Ishikawa (cell line): ENCODE measurements at regions not wholly inside any gene's neighbourhood (a gene's known extent, or its start where the extent isn't known, plus 50 kb on each side); places are given as distances from the start of the nearest gene placed in this dataset.

ENCODE experiments used
- CEBPB ChIP-seq: IDR thresholded peaks from 2 replicates; pipeline ENCODE4 v1.6.1; 2012
- CREB1 ChIP-seq: IDR thresholded peaks from 2 replicates; pipeline ENCODE4 v1.6.1; 2012; ENCODE audit warnings: low read depth
- EGR1 ChIP-seq: IDR thresholded peaks from 2 replicates; pipeline ENCODE4 v1.6.1; 2012
- EP300 ChIP-seq: IDR thresholded peaks from 2 replicates; pipeline ENCODE4 v1.6.1; 2012; ENCODE audit warnings: borderline replicate concordance
- FOXM1 ChIP-seq: IDR thresholded peaks from 2 replicates; pipeline ENCODE4 v1.6.1; 2012; ENCODE audit warnings: low read depth, borderline replicate concordance
- MAX ChIP-seq: IDR thresholded peaks from 2 replicates; pipeline ENCODE4 v1.6.1; 2012
- NFIC ChIP-seq: IDR thresholded peaks from 2 replicates; pipeline ENCODE4 v1.6.1; 2012
- RAD21 ChIP-seq: IDR thresholded peaks from 2 replicates; pipeline ENCODE4 v1.6.1; 2012; ENCODE audit warnings: low read depth
- REST ChIP-seq: IDR thresholded peaks from 2 replicates; pipeline ENCODE4 v1.6.1; 2012; ENCODE audit warnings: low read depth, mild to moderate bottlenecking
- TAF1 ChIP-seq: IDR thresholded peaks from 2 replicates; pipeline ENCODE4 v1.6.1; 2012; ENCODE audit warnings: low read depth, mild to moderate bottlenecking
- TCF12 ChIP-seq: IDR thresholded peaks from 2 replicates; pipeline ENCODE4 v1.6.1; 2012; ENCODE audit warnings: low read depth
- TEAD4 ChIP-seq: IDR thresholded peaks from 2 replicates; pipeline ENCODE4 v1.6.1; 2012
- USF1 ChIP-seq: IDR thresholded peaks from 2 replicates; pipeline ENCODE4 v1.6.1; 2012
- YY1 ChIP-seq: IDR thresholded peaks from 2 replicates; pipeline ENCODE4 v1.6.1; 2012; ENCODE audit warnings: low read depth
- ZBTB7A ChIP-seq: IDR thresholded peaks from 2 replicates; pipeline ENCODE4 v1.6.1; 2012; ENCODE audit warnings: low read depth

GRCh38 chr1:29543586-29543985 is 307.3 kb downstream of the PTPRU start:
- TF ChIP-seq TAF1 = no peak
- no peak for TF ChIP-seq USF1
- TF ChIP-seq CEBPB = no peak
- no peak for TF ChIP-seq EP300
- no peak for TF ChIP-seq YY1
- no peak for TF ChIP-seq CREB1
- TF ChIP-seq TEAD4 = no peak
- no peak for TF ChIP-seq RAD21

- no peak for TF ChIP-seq USF1
- no peak for TF ChIP-seq NFIC
- TF ChIP-seq TEAD4 = no peak
- no peak for TF ChIP-seq REST
- TF ChIP-seq YY1 = no peak
- no peak for TF ChIP-seq CEBPB
- TF ChIP-seq TCF12 = no peak
- no peak for TF ChIP-seq EP300
- no peak for TF ChIP-seq TAF1
- TF ChIP-seq MAX = no peak
- TF ChIP-seq EGR1 = no peak
- TF ChIP-seq FOXM1 = no peak
- no peak for TF ChIP-seq RAD21
- no peak for TF ChIP-seq ZBTB7A
Measured at GRCh38 chr1:29542548-29542947, 306.2 kb downstream of the PTPRU start.

GRCh38 chr1:29541631-29542030 is 305.3 kb downstream of the PTPRU start:
- TF ChIP-seq NFIC (no peak), FOXM1 (no peak), RAD21 (no peak), TAF1 (no peak), TEAD4 (no peak), TCF12 (no peak), MAX (no peak), REST (no peak), CEBPB (no peak), CREB1 (no peak), YY1 (no peak), EGR1 (no peak), USF1 (no peak), ZBTB7A (no peak)

- no peak for TF ChIP-seq REST
- TF ChIP-seq FOXM1 = no peak
- no peak for TF ChIP-seq YY1
- no peak for TF ChIP-seq USF1
- no peak for TF ChIP-seq TAF1
- no peak for TF ChIP-seq RAD21
- TF ChIP-seq CEBPB = no peak
- no peak for TF ChIP-seq TCF12
- no peak for TF ChIP-seq EGR1
- TF ChIP-seq EP300 = no peak
- TF ChIP-seq CREB1 = no peak
Measured at GRCh38 chr1:29540801-29541357, 304.6 kb downstream of the PTPRU start.
